Activated naive CD8-positive, alpha-beta T cell treated with anti-CD3 and anti-CD28 coated beads, Interleukin-2, amount 10 ng/mL, durations not matched to agents 7 days and 5 days (primary cell): ENCODE measurements at regions not wholly inside any gene's neighbourhood (a gene's known extent, or its start where the extent isn't known, plus 50 kb on each side); places are given as distances from the start of the nearest gene placed in this dataset.

Experiments
- ATAC-seq: fragments of 150-1000 bp; cut with Tn5 transposase; one replicate; pipeline ENCODE4 v1.10.0; 2021; ENCODE audit warnings: low read depth, moderate library complexity
- POLR2A ChIA-PET: fragments of 350-600 bp; sonication (Branson Sonifier 250); formaldehyde crosslinking; loops from one replicate; lab custom pipeline; 2021; ENCODE audit warnings: antibody characterized with exemption; lab: Charles Lee
- DNase-seq: peaks from one replicate; pipeline ENCODE4 v3.0.0; 2021
- H3K27ac Mint-ChIP-seq: one replicate; pipeline ENCODE4 v1.8.0; 2022; ENCODE audit warnings: mild to moderate bottlenecking, mixed read lengths
- H3K27me3 Mint-ChIP-seq: one replicate; pipeline ENCODE4 v1.8.0; 2022; ENCODE audit warnings: mild to moderate bottlenecking, moderate library complexity, mixed read lengths
- H3K36me3 Mint-ChIP-seq: one replicate; pipeline ENCODE4 v1.8.0; 2021; ENCODE audit warnings: mild to moderate bottlenecking, mixed read lengths
- H3K4me1 Mint-ChIP-seq: one replicate; pipeline ENCODE4 v1.8.0; 2021; ENCODE audit warnings: mixed read lengths
- H3K4me3 Mint-ChIP-seq: one replicate; pipeline ENCODE4 v1.8.0; 2022; ENCODE audit warnings: mild to moderate bottlenecking, moderate library complexity, mixed read lengths
- H3K9me3 Mint-ChIP-seq: one replicate; pipeline ENCODE4 v1.8.0; 2021; ENCODE audit warnings: mixed read lengths

DNA sequence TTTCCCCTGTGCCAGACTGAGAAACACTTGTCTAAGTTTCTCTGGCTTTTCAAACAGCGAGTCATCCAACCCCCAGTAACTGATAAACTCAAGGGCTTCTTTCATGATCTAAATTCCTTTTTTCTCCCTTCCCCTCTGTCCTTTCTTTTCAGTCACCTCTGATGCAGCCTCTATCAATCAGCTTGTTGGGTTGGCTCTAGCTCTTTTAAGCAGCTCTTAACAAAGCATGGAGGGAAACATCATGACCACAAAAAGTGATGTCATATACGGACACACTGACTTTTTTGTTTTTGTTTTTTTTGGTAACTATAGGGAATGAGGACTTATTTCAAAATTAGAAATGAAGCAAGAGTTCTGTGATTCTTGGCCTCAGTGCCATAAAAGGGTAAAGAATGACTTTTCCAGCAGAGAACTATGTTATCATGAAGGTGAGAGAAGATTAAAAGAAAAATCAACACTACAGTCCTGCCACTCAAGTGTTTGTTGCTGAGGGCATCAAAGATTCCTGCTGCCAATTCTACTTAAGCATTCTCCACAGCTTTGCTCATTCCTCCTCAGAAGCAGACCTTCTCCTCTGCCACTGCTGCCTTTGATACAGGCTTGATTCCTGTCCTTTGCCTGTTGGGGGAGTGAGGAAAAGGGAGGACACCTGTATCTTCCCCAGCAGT, 457.0 kb upstream of the ONECUT1 start:
- H3K36me3 Mint-ChIP-seq: no peaks in the 10 kb centered on the region
- ATAC-seq (no peak), DNase-seq (no peak)
- POLR2A ChIA-PET: no interaction called here
- no peak overlapping the region for H3K27ac Mint-ChIP-seq
- H3K9me3 Mint-ChIP-seq: no peaks in the 10 kb centered on the region
- no peaks in the 10 kb centered on the region for H3K4me1 Mint-ChIP-seq
- H3K4me3 Mint-ChIP-seq: no peak overlapping the region
- no peaks in the 10 kb centered on the region for H3K27me3 Mint-ChIP-seq

DNA sequence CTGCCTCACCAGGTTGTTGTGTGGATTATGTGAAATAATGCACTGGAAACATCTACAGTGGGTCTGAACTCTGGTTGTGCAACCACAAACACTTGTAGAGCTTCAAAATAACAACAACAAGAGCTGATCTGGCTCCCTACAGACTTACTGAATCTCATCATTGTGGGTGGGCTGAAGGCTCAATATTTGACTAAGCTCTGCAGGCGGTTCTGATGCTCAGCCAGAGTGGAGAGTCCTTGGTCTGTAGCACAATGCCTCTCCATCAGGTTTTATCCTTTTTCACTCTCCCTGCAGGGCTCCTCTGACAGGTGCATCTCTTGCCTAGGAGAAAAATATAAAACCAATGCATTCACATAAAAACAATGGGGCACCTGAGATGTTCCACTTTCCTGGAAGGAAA, 456.3 kb upstream of the ONECUT1 start:
- POLR2A ChIA-PET: no interaction called here
- H3K27ac Mint-ChIP-seq: no peak overlapping the region
- no peaks in the 10 kb centered on the region for H3K4me1 Mint-ChIP-seq
- H3K27me3 Mint-ChIP-seq: no peaks in the 10 kb centered on the region
- no peaks in the 10 kb centered on the region for H3K36me3 Mint-ChIP-seq
- no peak overlapping the region for H3K4me3 Mint-ChIP-seq
- H3K9me3 Mint-ChIP-seq: no peaks in the 10 kb centered on the region
- no peak for ATAC-seq
- no peak for DNase-seq

DNA sequence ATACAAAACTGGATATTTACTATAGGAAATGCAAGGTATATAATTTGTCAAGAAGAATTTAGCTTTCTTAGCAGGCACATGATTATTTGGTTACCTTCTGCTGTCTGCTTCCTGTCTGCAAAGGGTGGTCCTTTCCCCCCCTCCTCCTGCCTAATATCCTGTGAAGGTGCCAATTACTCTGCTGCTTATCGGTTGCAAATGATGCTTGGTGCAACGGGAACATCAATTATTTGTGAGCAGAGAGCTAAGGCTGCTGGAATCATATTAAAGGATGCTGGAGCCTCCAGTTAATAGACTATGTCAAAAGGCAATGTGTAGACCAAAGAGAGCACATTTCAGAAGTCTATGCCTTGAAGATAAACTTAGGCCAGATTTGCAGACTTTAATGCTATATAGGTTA, 443.7 kb upstream of the ONECUT1 start:
- no peaks in the 10 kb centered on the region for H3K4me1 Mint-ChIP-seq
- no peak overlapping the region for H3K27ac Mint-ChIP-seq
- no peak overlapping the region for H3K4me3 Mint-ChIP-seq
- POLR2A ChIA-PET: no interaction called here
- H3K36me3 Mint-ChIP-seq: no peaks in the 10 kb centered on the region
- DNase-seq: no peak
- ATAC-seq: no peak
- no peaks in the 10 kb centered on the region for H3K27me3 Mint-ChIP-seq
- no peaks in the 10 kb centered on the region for H3K9me3 Mint-ChIP-seq

DNA sequence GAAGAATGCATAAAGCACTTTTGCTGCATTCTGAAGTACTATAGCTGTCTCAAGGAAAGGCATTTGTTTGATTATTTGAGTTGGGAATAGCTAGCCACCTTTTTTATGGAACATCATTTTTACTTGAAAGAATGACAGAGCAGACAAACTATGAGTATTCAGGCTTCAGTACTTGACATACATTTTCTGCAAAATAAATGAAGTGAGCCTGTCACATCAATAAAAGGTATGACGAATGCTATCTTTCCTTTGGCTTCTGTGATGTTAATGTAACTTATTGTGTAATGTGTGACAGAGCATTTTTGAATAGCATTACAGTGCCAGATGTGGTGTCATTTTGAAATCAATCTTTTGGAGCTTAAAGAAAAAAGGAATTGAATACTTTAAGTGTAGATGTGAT, 440.3 kb upstream of the ONECUT1 start:
- Mint-ChIP-seq H3K36me3 (no peaks in the 10 kb centered on the region), H3K9me3 (no peaks in the 10 kb centered on the region), H3K4me1 (no peaks in the 10 kb centered on the region), H3K4me3 (no peak overlapping the region), H3K27me3 (no peaks in the 10 kb centered on the region), H3K27ac (no peak overlapping the region)
- ATAC-seq (no peak), DNase-seq (no peak)
- POLR2A ChIA-PET: no interaction called here

DNA sequence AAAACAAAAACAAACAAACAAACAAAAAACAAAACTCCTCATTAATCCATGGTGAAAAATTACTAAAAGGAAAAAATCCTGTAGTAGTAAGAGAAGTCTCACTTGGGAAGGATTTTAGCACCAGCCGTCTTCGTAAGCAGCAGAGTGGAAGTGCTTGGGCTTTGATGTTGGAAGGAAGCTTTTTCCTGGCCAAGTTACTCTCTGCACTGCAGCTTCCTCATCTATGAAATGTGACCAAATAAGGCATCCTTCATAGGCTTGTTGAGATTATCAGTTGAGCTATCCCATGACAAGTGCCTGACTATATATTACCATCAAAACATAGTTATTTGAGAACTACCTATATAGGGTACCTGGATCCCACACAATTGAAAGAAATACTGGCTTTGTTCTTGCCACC, 436.4 kb upstream of the ONECUT1 start:
- no peaks in the 10 kb centered on the region for H3K4me1 Mint-ChIP-seq
- POLR2A ChIA-PET: no interaction called here
- no peaks in the 10 kb centered on the region for H3K9me3 Mint-ChIP-seq
- no peak overlapping the region for H3K4me3 Mint-ChIP-seq
- no peaks in the 10 kb centered on the region for H3K36me3 Mint-ChIP-seq
- no peak for DNase-seq
- no peaks in the 10 kb centered on the region for H3K27me3 Mint-ChIP-seq
- H3K27ac Mint-ChIP-seq: no peak overlapping the region
- ATAC-seq: no peak

DNA sequence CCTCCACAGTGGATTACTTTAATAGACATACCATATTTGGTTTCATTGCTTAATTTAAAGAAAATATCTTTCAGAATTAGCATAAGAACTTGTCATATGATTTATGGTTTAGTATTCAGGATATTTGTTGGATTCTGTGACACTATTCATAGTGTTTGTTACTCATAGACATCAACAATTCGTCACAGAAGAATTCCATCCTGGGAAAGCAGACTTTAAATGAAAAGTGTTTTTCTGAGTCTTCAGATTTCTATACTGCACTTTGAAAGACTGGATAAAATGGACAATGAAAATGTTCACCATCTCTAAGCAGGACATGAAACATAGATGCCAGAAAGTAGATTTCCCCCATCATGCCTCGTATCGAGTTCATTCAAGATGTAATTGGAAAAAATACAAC, 435.6 kb upstream of the ONECUT1 start:
- H3K4me3 Mint-ChIP-seq: no peak overlapping the region
- no peak overlapping the region for H3K27ac Mint-ChIP-seq
- no peaks in the 10 kb centered on the region for H3K27me3 Mint-ChIP-seq
- POLR2A ChIA-PET: no interaction called here
- no peaks in the 10 kb centered on the region for H3K4me1 Mint-ChIP-seq
- ATAC-seq (no peak), DNase-seq (no peak)
- H3K36me3 Mint-ChIP-seq: no peaks in the 10 kb centered on the region
- no peaks in the 10 kb centered on the region for H3K9me3 Mint-ChIP-seq

DNA sequence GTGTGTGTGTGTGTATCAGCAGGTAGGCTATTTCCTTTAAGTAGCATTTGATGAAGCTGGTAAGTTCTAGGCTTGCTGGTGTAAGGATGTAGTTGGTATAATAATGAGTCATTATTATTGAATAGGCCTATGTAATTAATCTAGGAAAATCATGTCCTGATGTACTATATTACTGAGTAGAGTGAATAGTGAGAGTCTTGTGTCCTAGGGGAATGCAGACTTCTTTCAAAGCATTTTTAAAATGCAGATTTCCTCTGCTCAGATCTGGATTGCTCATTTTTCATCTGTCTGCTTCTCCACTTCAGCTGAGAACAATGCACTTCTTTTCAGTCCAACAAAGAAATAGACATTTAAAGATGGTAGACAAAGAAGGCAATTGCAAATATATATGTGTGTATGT, 434.2 kb upstream of the ONECUT1 start:
- ATAC-seq: no peak
- Mint-ChIP-seq H3K36me3 (no peaks in the 10 kb centered on the region), H3K27me3 (no peaks in the 10 kb centered on the region), H3K4me1 (no peaks in the 10 kb centered on the region), H3K4me3 (no peak overlapping the region), H3K9me3 (no peaks in the 10 kb centered on the region), H3K27ac (no peak overlapping the region)
- no peak for DNase-seq
- POLR2A ChIA-PET: no interaction called here

DNA sequence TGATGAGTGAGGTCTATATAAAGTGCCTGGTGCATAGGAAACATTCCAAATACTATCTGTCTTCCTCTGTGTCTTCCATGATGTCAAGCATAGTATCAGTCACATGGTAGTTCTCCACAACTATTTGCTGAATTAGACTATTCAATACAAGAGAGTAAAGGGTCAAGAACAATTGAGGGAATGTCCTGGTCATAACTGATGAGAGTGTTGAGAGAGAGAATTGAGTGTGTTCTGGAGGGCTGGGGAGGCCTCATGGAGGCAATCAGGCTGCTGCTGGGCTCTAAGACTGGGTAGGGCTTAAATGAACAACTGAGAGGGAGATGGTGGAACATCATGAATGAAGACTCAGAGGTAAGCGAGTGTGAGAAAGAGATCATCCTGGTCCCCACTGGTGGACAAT, 433.7 kb upstream of the ONECUT1 start:
- Mint-ChIP-seq H3K9me3 (no peaks in the 10 kb centered on the region), H3K27me3 (no peaks in the 10 kb centered on the region), H3K36me3 (no peaks in the 10 kb centered on the region), H3K27ac (no peak overlapping the region), H3K4me1 (no peaks in the 10 kb centered on the region), H3K4me3 (no peak overlapping the region)
- ATAC-seq (no peak), DNase-seq (no peak)
- POLR2A ChIA-PET: no interaction called here

DNA sequence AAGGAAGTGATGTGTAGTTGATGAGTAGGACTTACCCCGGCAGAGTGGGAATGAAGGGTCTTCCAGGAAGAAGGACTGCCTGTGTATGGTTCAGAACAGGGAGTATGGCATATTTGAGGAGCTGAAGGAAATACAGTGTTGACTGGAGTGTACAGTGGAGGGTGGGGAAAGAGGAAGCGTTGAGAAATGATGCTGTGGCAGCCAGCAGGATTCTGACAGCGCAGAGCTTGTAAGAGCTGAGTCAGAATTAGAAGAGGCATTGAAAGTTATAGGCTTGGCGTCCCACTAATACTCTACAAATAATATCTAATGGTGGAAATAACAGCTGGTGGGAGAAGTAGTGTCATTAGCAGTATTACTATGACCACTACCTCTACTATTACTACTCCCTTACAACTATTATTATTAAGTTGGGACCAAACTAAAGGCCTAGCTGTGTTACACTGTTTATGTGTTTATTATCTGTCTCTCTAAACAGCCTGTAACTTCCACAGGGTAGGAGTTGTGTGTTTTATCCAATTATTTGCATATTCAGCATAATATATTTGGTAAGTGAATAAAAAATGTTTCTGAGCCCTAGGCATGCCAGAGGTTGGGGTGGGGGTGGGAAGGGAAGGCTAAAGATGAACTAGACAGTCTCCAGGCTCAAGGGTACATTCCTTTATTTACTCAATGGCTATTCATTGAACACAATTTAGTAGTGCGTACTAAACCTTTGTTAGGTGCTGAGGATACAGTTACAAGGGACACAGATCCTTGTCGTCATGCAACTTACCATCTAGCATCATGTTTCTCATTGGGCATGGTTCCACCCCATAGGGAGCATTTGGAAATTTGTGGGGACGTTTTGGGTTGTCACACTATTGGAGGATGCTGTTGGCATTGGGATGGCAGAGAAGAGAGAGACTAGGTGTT, 428.8 kb upstream of the ONECUT1 start:
- ATAC-seq (no peak), DNase-seq (no peak)
- POLR2A ChIA-PET: no interaction called here
- Mint-ChIP-seq H3K27me3 (no peaks in the 10 kb centered on the region), H3K4me3 (no peak overlapping the region), H3K36me3 (no peaks in the 10 kb centered on the region), H3K4me1 (no peaks in the 10 kb centered on the region), H3K27ac (no peak overlapping the region), H3K9me3 (no peaks in the 10 kb centered on the region)

DNA sequence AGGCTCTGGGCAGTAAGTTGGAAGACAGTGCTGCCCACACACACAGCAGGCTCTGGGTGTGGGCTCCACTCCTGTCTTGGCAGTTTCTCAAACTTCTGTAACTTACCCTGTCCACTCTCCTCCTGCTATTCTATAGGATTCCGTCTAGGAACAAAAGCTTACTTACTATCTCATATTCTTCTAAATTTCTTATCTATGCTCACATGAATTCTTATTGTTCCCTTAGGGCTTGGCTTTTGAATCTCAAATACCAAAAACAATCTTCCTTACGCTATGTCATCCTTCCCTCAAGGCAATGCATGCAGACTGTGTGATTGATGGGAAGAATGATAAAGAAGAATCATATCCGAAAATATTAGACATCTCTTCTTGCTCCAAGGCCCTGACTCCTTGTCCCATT, 425.9 kb upstream of the ONECUT1 start:
- H3K27ac Mint-ChIP-seq: no peak overlapping the region
- no peak for DNase-seq
- no peak overlapping the region for H3K4me3 Mint-ChIP-seq
- H3K36me3 Mint-ChIP-seq: no peaks in the 10 kb centered on the region
- no peak for ATAC-seq
- H3K4me1 Mint-ChIP-seq: no peaks in the 10 kb centered on the region
- no peaks in the 10 kb centered on the region for H3K9me3 Mint-ChIP-seq
- no peaks in the 10 kb centered on the region for H3K27me3 Mint-ChIP-seq
- POLR2A ChIA-PET: no interaction called here

DNA sequence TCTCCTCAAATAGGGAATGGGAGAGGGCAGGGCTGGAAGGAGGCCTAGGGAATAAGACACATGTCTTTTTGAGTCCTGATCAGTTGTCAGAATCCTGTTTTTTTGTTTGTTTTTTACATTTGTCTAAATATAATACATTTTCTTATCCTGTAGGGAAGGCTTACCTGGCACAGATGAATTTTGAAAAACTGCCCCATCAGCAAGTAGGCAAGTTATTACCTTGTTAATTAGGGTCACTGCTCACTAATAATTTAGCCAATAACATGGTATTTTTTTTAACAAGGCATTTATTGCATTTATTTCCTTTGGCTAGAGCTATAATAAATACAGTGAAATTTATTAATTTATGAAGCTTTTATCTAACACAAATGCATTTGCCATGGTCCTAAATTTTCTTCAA, 423.2 kb upstream of the ONECUT1 start:
- H3K4me3 Mint-ChIP-seq: no peak overlapping the region
- DNase-seq (no peak), ATAC-seq (no peak)
- H3K4me1 Mint-ChIP-seq: no peaks in the 10 kb centered on the region
- no peak overlapping the region for H3K27ac Mint-ChIP-seq
- H3K27me3 Mint-ChIP-seq: no peaks in the 10 kb centered on the region
- POLR2A ChIA-PET: no interaction called here
- H3K9me3 Mint-ChIP-seq: no peaks in the 10 kb centered on the region
- H3K36me3 Mint-ChIP-seq: no peaks in the 10 kb centered on the region

DNA sequence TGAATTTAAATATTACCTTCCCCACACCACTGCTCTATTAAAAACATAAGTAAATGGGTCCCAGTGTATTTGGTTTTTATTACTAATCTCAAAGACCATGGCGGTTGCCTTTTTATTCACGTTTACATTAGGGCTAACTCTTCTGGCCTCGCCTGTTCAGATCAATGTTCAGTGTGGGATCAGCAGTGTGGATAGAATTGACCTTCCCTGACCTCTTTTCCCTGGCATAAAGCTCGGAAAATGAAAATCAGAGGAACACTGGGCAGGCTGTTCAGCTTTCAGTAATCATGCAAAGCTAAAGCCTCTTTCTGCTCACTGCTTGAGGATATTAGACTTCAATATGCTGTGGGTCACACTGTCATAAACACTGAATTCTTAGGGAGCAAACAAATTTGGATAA, 422.6 kb upstream of the ONECUT1 start:
- H3K4me3 Mint-ChIP-seq: no peak overlapping the region
- DNase-seq: no peak
- no peaks in the 10 kb centered on the region for H3K9me3 Mint-ChIP-seq
- POLR2A ChIA-PET: no interaction called here
- H3K4me1 Mint-ChIP-seq: no peaks in the 10 kb centered on the region
- H3K36me3 Mint-ChIP-seq: no peaks in the 10 kb centered on the region
- no peak for ATAC-seq
- H3K27ac Mint-ChIP-seq: no peak overlapping the region
- H3K27me3 Mint-ChIP-seq: no peaks in the 10 kb centered on the region

DNA sequence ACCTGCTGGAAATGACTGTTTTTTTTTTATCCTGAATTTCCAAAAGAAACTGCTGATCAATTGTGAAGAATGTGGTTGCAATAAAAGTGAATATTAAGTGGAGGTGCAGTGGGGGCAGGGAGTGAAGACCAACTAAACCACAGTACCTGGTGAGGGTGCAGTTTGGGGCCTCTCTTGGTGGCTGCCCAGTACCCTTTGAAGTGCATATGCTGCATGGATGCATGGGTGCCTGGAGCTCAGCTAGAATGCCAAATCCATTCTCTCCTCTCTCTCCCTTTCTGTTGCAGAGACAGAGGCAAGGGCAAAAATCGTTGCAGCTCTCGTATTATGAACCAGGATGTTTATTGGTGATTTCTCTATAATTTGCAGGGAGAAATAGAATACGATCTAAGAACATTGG, 420.5 kb upstream of the ONECUT1 start:
- H3K27me3 Mint-ChIP-seq: peaks cover 2% of the 10 kb centered on the region
- no peaks in the 10 kb centered on the region for H3K36me3 Mint-ChIP-seq
- no peak overlapping the region for H3K27ac Mint-ChIP-seq
- DNase-seq (no peak), ATAC-seq (no peak)
- no peak overlapping the region for H3K4me3 Mint-ChIP-seq
- H3K4me1 Mint-ChIP-seq: no peaks in the 10 kb centered on the region
- H3K9me3 Mint-ChIP-seq: peaks cover 1% of the 10 kb centered on the region
- POLR2A ChIA-PET: no interaction called here

DNA sequence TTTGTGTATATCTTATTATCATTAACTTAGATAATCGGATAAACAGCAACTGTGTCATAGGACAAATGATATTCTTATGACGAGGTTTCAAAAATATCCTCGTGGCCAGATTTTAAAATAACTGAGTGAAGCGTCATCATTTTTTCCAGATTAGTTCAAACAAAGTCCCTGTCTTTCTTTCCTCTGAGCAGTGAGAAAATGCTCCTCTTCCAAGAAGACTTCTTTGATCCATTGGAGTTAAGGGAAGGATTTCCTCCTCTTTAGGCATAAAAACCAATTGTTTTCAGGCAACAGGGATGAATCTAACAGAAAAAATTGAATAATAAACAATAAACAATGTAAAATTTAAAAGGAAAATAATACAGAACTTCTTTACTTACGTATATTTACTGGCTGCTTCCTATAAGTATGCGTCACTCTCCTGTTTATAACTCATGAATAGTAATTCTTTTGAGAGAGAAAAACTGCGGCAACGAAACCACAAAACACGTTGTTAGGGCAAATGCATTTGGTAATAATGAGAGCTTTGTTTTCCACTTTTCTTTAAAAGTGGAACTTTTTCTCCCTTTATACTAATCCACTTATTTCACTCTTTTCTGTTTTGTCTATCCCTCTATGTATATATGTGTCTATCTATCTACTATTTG, 419.4 kb upstream of the ONECUT1 start:
- Mint-ChIP-seq H3K9me3 (peaks cover 1% of the 10 kb centered on the region), H3K4me1 (no peaks in the 10 kb centered on the region), H3K4me3 (no peak overlapping the region), H3K36me3 (no peaks in the 10 kb centered on the region), H3K27ac (no peak overlapping the region), H3K27me3 (peaks cover 2% of the 10 kb centered on the region)
- POLR2A ChIA-PET: no interaction called here
- DNase-seq (no peak), ATAC-seq (no peak)
